ENCODE measurements at regions not wholly inside any gene's neighbourhood (a gene's known extent, or its start where the extent isn't known, plus 50 kb on each side); places are given as distances from the start of the nearest gene placed in this dataset.

- no peak for TF ChIP-seq EGR1 (IDR thresholded peaks at IDR 0.05; ENCODE audit: borderline replicate concordance, low read depth, low read length)
- no peak for TF ChIP-seq USF2 (IDR thresholded peaks at IDR 0.05; ENCODE audit: low read length)
- TF ChIP-seq GTF2F1 (IDR thresholded peaks at IDR 0.05; ENCODE audit: borderline replicate concordance, low read depth, low read length) = no peak
- no peak for TF ChIP-seq KDM5A (IDR thresholded peaks at IDR 0.05; ENCODE audit: low read length)
- TF ChIP-seq SP4 (IDR thresholded peaks at IDR 0.05; ENCODE audit: low read length) = no peak
- no peak for TF ChIP-seq TEAD4 (IDR thresholded peaks at IDR 0.05; ENCODE audit: low read depth, low read length)
- TF ChIP-seq RBBP5 (IDR thresholded peaks at IDR 0.05; ENCODE audit: borderline replicate concordance, low read depth, low read length) = no peak
- no peak for TF ChIP-seq GABPA (IDR thresholded peaks at IDR 0.05; ENCODE audit: borderline replicate concordance, insufficient read depth, low read length)
- no peak for TF ChIP-seq HDAC2 (IDR thresholded peaks at IDR 0.05; ENCODE audit: borderline replicate concordance in 1 of 2, low read depth in 2 of 2, low read length in 2 of 2)
- no peak for TF ChIP-seq JUND (IDR thresholded peaks at IDR 0.05; ENCODE audit: low read length)
- no peak for TF ChIP-seq ZNF274 (IDR thresholded peaks at IDR 0.05; ENCODE audit: borderline replicate concordance, extremely low read depth, low read length)
- TF ChIP-seq ATF2 (IDR thresholded peaks at IDR 0.05; ENCODE audit: low read length) = no peak
- TF ChIP-seq KDM4A (IDR thresholded peaks at IDR 0.05; ENCODE audit: low read depth, low read length, severe bottlenecking) = no peak
- TF ChIP-seq CHD2 (IDR thresholded peaks at IDR 0.05; ENCODE audit: low read length) = no peak
- TF ChIP-seq NANOG (IDR thresholded peaks at IDR 0.05; ENCODE audit: insufficient read depth, low read depth, low read length, poor library complexity, severe bottlenecking) = no peak
- TF ChIP-seq ASH2L (IDR thresholded peaks at IDR 0.05; ENCODE audit: low read length) = no peak
- no peak for TF ChIP-seq TBP (IDR thresholded peaks at IDR 0.05; ENCODE audit: low read depth, low read length)
These were observed 511.6 kb upstream of the IGFBP3 start (continued) for GRCh38 chr7:46432708-46433107.

All from H1 (cell line).